OCI-LY3 (cell line): ENCODE measurements at regions not wholly inside any gene's neighbourhood (a gene's known extent, or its start where the extent isn't known, plus 50 kb on each side); places are given as distances from the start of the nearest gene placed in this dataset.

Source experiments
- H2AFZ ChIP-seq: fragments of 200-600, 300-600 bp; shearing (Covaris generic); 2 replicates; pipeline ENCODE4 v1.6.0; 2014; ENCODE audit warnings: antibody characterized with exemption, low read depth, low read length
- H3K27ac ChIP-seq: fragments of 200-600, 300-600 bp; sonication (generic); 2 replicates; pipeline ENCODE4 v1.5.1; 2014; ENCODE audit warnings: mild to moderate bottlenecking, low read length, moderate library complexity, mixed read lengths
- H3K27me3 ChIP-seq: fragments of 200-600, 300-600 bp; sonication (generic); 2 replicates; pipeline ENCODE4 v1.6.1; 2014; ENCODE audit warnings: low read depth, low read length, mixed read lengths
- H3K36me3 ChIP-seq: fragments of 200-600, 300-600 bp; sonication (generic); replicated peaks from 2 replicates; pipeline ENCODE3; 2014; ENCODE audit warnings: low read depth, low read length, mixed read lengths
- H3K4me1 ChIP-seq: fragments of 300-600, 200-600 bp; sonication (generic); 2 replicates; pipeline ENCODE4 v1.6.1; 2014; ENCODE audit warnings: low read length, mixed read lengths
- H3K4me2 ChIP-seq: fragments of 200-600, 300-600 bp; sonication (generic); 2 replicates; pipeline ENCODE4 v1.6.1; 2014; ENCODE audit warnings: low read length, mixed read lengths
- H3K4me3 ChIP-seq: fragments of 300-600, 200-600 bp; sonication (generic); 2 replicates; pipeline ENCODE4 v1.5.1; 2014; ENCODE audit warnings: antibody characterized with exemption, mild to moderate bottlenecking, low read length, moderate library complexity
- H3K79me2 ChIP-seq: fragments of 300-600, 200-600 bp; shearing (Covaris generic); 2 replicates; pipeline ENCODE4 v1.6.1; 2014; ENCODE audit warnings: mild to moderate bottlenecking, low read length, mixed read lengths
- H3K9ac ChIP-seq: fragments of 300-600, 200-600 bp; shearing (Covaris generic); 2 replicates; pipeline ENCODE4 v1.6.0; 2014; ENCODE audit warnings: mild to moderate bottlenecking, low read length, moderate library complexity
- H3K9me3 ChIP-seq: fragments of 200-600, 300-600 bp; shearing (Covaris generic); 2 replicates; pipeline ENCODE4 v1.6.1; 2014; ENCODE audit warnings: low read length, mixed read lengths; ENCODE audit not compliant: insufficient read depth
- H4K20me1 ChIP-seq: fragments of 200-600, 300-600 bp; sonication (generic); 2 replicates; pipeline ENCODE4 v1.6.1; 2016; ENCODE audit warnings: low read length, mixed read lengths; ENCODE audit not compliant: insufficient read depth
- EZH2phosphoT487 ChIP-seq: fragments of 200-600 bp; shearing (Covaris generic); IDR thresholded peaks from 2 replicates; pipeline ENCODE4 v1.6.1; 2018; ENCODE audit warnings: antibody characterized with exemption, mixed run types, low read depth
- TF ChIP-seq, protein P1 (sequence below): fragments of 200-600, 300-600 bp; sonication (generic); IDR thresholded peaks from 2 replicates; pipeline ENCODE4 v1.5.1; 2014; ENCODE audit warnings: antibody characterized with exemption, low read length, low read depth

DNA sequence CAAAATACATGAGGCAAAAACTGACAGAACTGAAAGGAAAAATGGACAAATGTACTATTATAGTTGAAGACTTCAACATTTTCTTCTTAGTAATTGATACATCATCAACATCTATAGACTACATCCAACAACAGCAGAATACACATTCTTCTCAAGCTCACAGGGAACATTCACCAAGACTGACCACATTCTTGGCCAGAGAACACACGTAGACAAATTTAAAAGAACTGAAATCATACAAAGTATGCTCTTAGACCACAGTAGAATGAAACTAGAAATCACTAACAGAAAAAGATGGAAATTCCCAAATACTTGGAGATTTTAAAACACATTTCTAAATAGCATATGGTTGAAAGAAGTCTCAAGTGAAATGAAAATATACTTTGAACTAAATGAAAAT, 55.1 kb upstream of the NSMCE3 start:
- peaks cover 39% of the 10 kb centered on the region for H3K4me1 ChIP-seq
- TF ChIP-seq, protein P1, sequence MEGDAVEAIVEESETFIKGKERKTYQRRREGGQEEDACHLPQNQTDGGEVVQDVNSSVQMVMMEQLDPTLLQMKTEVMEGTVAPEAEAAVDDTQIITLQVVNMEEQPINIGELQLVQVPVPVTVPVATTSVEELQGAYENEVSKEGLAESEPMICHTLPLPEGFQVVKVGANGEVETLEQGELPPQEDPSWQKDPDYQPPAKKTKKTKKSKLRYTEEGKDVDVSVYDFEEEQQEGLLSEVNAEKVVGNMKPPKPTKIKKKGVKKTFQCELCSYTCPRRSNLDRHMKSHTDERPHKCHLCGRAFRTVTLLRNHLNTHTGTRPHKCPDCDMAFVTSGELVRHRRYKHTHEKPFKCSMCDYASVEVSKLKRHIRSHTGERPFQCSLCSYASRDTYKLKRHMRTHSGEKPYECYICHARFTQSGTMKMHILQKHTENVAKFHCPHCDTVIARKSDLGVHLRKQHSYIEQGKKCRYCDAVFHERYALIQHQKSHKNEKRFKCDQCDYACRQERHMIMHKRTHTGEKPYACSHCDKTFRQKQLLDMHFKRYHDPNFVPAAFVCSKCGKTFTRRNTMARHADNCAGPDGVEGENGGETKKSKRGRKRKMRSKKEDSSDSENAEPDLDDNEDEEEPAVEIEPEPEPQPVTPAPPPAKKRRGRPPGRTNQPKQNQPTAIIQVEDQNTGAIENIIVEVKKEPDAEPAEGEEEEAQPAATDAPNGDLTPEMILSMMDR: no peak
- no peak for TF ChIP-seq EZH2phosphoT487
- H4K20me1 ChIP-seq: no peaks in the 10 kb centered on the region

DNA sequence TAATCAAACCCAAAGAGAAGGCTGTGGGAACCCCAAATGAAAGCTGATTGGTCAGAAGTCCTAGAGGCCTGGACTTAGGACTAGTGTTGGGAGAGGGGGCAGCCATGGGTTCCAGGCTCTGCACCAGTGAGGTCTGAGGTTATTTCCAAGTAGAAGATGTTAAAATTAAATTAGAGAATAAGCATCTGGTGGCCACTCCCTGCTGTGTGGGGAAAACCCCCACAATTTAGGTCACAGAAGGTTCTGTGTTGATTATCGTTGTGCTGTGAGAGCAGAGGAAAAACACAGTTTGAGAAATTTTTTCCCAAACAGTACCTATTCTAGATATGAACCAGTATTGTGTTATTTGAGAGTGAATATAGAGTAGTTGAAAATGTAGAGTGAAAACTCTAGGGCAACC, 53.9 kb upstream of the NSMCE3 start:
- H3K4me3 ChIP-seq: no peak overlapping the region
- H4K20me1 ChIP-seq: no peaks in the 10 kb centered on the region
- H3K4me1 ChIP-seq: peaks cover 28% of the 10 kb centered on the region
- H3K9ac ChIP-seq: no peak overlapping the region; the same call in 1 of the 2 replicates
- peaks cover 18% of the 10 kb centered on the region for H3K36me3 ChIP-seq
- no peaks in the 10 kb centered on the region for H3K79me2 ChIP-seq
- H2AFZ ChIP-seq: 0 out of 2 replicates have a peak overlapping the region, but pooled peaks have one; percentile 4
- H3K27ac ChIP-seq: peak overlapping the region; percentile 62
- peaks cover 14% of the 10 kb centered on the region; the same call in 1 of the 2 replicates for H3K9me3 ChIP-seq
- H3K4me2 ChIP-seq: peak overlapping the region; percentile 40
- TF ChIP-seq, protein P1: no peak
- TF ChIP-seq EZH2phosphoT487: no peak
- H3K27me3 ChIP-seq: no peaks in the 10 kb centered on the region

More for the DNA sequence above, 55.1 kb upstream of the NSMCE3 start:
- Histone ChIP-seq H3K9me3 (peaks cover 14% of the 10 kb centered on the region; the same call in 1 of the 2 replicates), H3K4me2 (no peak overlapping the region), H3K4me3 (no peak overlapping the region), H3K79me2 (no peaks in the 10 kb centered on the region), H3K9ac (no peak overlapping the region), H3K36me3 (peaks cover 18% of the 10 kb centered on the region), H2AFZ (no peak overlapping the region), H3K27me3 (no peaks in the 10 kb centered on the region), H3K27ac (peak overlapping the region; percentile 62; the same call in 1 of the 2 replicates)

DNA sequence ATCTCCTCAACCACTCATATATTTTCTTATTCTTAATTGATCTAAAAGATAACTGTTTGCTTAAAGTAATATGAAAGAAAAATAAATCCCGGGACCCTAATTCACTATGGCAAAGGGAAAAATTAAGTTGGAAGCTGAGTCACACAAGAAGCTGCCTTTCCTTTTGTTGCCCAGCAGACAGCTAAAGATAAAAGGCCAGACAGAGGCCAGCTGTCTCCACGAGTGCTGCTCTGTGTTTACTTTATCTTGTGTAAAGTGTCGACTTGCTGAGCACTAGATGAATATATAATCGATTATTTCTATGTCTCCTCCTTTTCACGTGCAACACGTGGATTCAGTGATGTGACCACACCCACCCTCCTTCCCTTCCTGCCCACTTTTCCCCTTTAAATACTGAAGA, 52.8 kb upstream of the NSMCE3 start:
- Histone ChIP-seq H3K9me3 (peaks cover 14% of the 10 kb centered on the region; the same call in 1 of the 2 replicates), H3K36me3 (peaks cover 12% of the 10 kb centered on the region), H3K27ac (no peak overlapping the region), H3K79me2 (no peaks in the 10 kb centered on the region), H3K9ac (no peak overlapping the region), H3K4me2 (no peak overlapping the region), H3K4me3 (no peak overlapping the region), H3K4me1 (peaks cover 25% of the 10 kb centered on the region), H4K20me1 (no peaks in the 10 kb centered on the region), H2AFZ (no peak overlapping the region), H3K27me3 (no peaks in the 10 kb centered on the region)
- no peak for TF ChIP-seq EZH2phosphoT487
- TF ChIP-seq, protein P1: no peak

DNA sequence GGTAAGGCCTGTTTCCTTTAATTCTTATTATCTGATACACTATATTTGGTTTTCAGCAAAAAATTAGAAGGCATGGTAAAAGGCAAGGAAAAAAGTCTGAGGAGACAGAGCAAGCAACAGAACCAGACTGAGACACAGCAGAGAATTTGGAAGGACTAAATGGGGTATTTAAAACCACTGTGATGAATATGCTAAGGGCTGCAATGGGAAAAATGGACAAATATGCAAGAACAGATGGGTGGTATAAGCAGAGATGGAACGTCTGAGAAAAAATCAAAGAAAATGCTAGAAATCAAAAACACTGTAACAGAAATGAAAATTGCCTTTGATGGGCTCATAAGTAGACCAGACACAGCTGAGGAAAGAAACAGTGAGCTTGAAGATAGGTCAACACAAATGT, 50.8 kb upstream of the NSMCE3 start:
- Histone ChIP-seq H3K4me2 (no peak overlapping the region), H4K20me1 (no peaks in the 10 kb centered on the region), H3K27me3 (no peaks in the 10 kb centered on the region), H3K9me3 (peaks cover under 1% of the 10 kb centered on the region; the same call in 1 of the 2 replicates), H2AFZ (no peak overlapping the region), H3K27ac (no peak overlapping the region), H3K4me3 (no peak overlapping the region), H3K79me2 (no peaks in the 10 kb centered on the region), H3K36me3 (no peaks in the 10 kb centered on the region), H3K4me1 (peaks cover 25% of the 10 kb centered on the region), H3K9ac (no peak overlapping the region)
- TF ChIP-seq, protein P1: no peak
- TF ChIP-seq EZH2phosphoT487: no peak
